A549 (cell line): ENCODE measurements at regions not wholly inside any gene's neighbourhood (a gene's known extent, or its start where the extent isn't known, plus 50 kb on each side); places are given as distances from the start of the nearest gene placed in this dataset.

Experiments
- ATAC-seq, 2 experiments: fragments of 200-7000 bp in 1 of 2; fragments of >200 bp in 1 of 2; cut with Nextera tagmentation in 1 of 2; cut with Tn5 transposase in 1 of 2; 3 replicates each; pipeline versions ENCODE4 v1.8.0 to v1.9.1; 2018 to 2020; ENCODE audit warnings: mild to moderate bottlenecking in 1 of 2, moderate library complexity in 1 of 2
- CTCF ChIA-PET: fragments of 300-600 bp; sonication (Branson Sonifier 250); formaldehyde crosslinking; extraction: SDS; loops from one replicate; lab custom pipeline; 2021; ENCODE audit warnings: antibody characterized with exemption, inconsistent platforms; lab: Yijun Ruan, JAX
- POLR2A ChIA-PET: fragments of 350-600 bp; formaldehyde crosslinking; extraction: SDS; loops from one replicate; lab custom pipeline; 2021; ENCODE audit warnings: antibody characterized with exemption, inconsistent platforms; lab: Yijun Ruan, JAX
- DNase-seq, 2 experiments: peaks; one replicate each; pipeline versions ENCODE4 v3.0.0 to v3.0.0-alpha.2; 2011 to 2016; ENCODE audit warnings: low read depth in 1 of 2, low spot score in 1 of 2
- FAIRE-seq: peaks from 2 replicates; lab custom pipeline; 2011; peaks lifted over from hg19 to GRCh38; lab: Jason Lieb, UNC
- H3K27ac ChIP-seq, 2 experiments: fragments of >200 bp; sonication (Bioruptor Twin); formaldehyde crosslinking; 3 replicates each; pipeline ENCODE4 v1.5.1; 2016 to 2017
- H3K4me1 ChIP-seq: fragments of >200 bp; sonication (Bioruptor Twin); formaldehyde crosslinking; 3 replicates; pipeline ENCODE4 v1.6.1; 2016
- H3K4me2 ChIP-seq: fragments of >200 bp; sonication (Bioruptor Twin); formaldehyde crosslinking; 3 replicates; pipeline ENCODE4 v1.6.1; 2016
- H3K4me3 ChIP-seq: fragments of >200 bp; sonication (Bioruptor Twin); formaldehyde crosslinking; 3 replicates; pipeline ENCODE4 v1.5.1; 2016
- H3K9me3 ChIP-seq: fragments of >200 bp; sonication (Bioruptor Twin); formaldehyde crosslinking; 3 replicates; pipeline ENCODE4 v1.6.1; 2016
- BCL3 ChIP-seq: fragments of >200 bp; sonication (Bioruptor Twin); formaldehyde crosslinking; IDR thresholded peaks from 3 replicates; pipeline ENCODE4 v1.6.1; 2016
- CBX8 ChIP-seq: fragments of 200-600 bp; sonication (generic); IDR thresholded peaks from 2 replicates; pipeline ENCODE4 v1.6.1; 2016
- CEBPB ChIP-seq, 2 experiments: fragments of >200 bp in 1 of 2; sonication (Bioruptor Twin) in 1 of 2; formaldehyde crosslinking in 1 of 2; IDR thresholded peaks; 2 replicates each; pipeline ENCODE4 v1.6.1; 2012 to 2016
- CHD4 ChIP-seq: fragments of 200-600 bp; sonication (generic); IDR thresholded peaks from 2 replicates; pipeline ENCODE4 v1.6.1; 2016; ENCODE audit warnings: antibody characterized with exemption, mild to moderate bottlenecking, borderline replicate concordance
- ELK1 ChIP-seq: fragments of 150-350 bp; IDR thresholded peaks from 2 replicates; pipeline ENCODE4 v1.6.1; 2014; ENCODE audit warnings: low read depth, mild to moderate bottlenecking, low read length
- ESRRA ChIP-seq: fragments of 150-350 bp; IDR thresholded peaks from 2 replicates; pipeline ENCODE4 v1.6.1; 2014; ENCODE audit warnings: mild to moderate bottlenecking, low read length, borderline replicate concordance
- FOSL2 ChIP-seq, 2 experiments: fragments of 450-650 bp in 1 of 2; fragments of >200 bp in 1 of 2; sonication (Bioruptor Twin) in 1 of 2; formaldehyde crosslinking; IDR thresholded peaks; 2 replicates each; pipeline versions ENCODE4 v1.5.0 to v1.6.1; 2016 to 2020; ENCODE audit warnings: mild to moderate bottlenecking in 1 of 2, moderate library complexity in 1 of 2
- HOXA7 ChIP-seq: fragments of 250-450 bp; sonication (Bioruptor Pico); IDR thresholded peaks from 2 replicates; pipeline ENCODE4 v1.5.0; 2020; ENCODE audit warnings: mild to moderate bottlenecking, moderate library complexity
- HOXB5 ChIP-seq: fragments of 250-450 bp; sonication (Bioruptor Pico); IDR thresholded peaks from 2 replicates; pipeline ENCODE4 v1.5.0; 2020; ENCODE audit warnings: mild to moderate bottlenecking, moderate library complexity
- MAZ ChIP-seq: fragments of 150-350 bp; IDR thresholded peaks from 2 replicates; pipeline ENCODE4 v1.6.1; 2014; ENCODE audit warnings: antibody characterized with exemption, low read depth, low read length, borderline replicate concordance
- NFE2L2 ChIP-seq: fragments of 150-350 bp; conservative IDR thresholded peaks from 2 replicates; pipeline ENCODE4 v1.6.1; 2014; ENCODE audit warnings: low read length
- RAD21 ChIP-seq, 2 experiments: fragments of >200 bp in 1 of 2; sonication (Bioruptor Twin) in 1 of 2; formaldehyde crosslinking in 1 of 2; IDR thresholded peaks in 1 of 2; conservative IDR thresholded peaks in 1 of 2; 2 replicates in 1 of 2; 3 replicates in 1 of 2; pipeline ENCODE4 v1.6.1; 2012 to 2018; ENCODE audit warnings: inconsistent platforms in 1 of 2
- RCOR1 ChIP-seq: fragments of 150-350 bp; IDR thresholded peaks from 2 replicates; pipeline ENCODE4 v1.6.1; 2014; ENCODE audit warnings: antibody characterized with exemption, low read length, low read depth
- RNF2 ChIP-seq: fragments of 200-600 bp; sonication (generic); IDR thresholded peaks from 2 replicates; pipeline ENCODE4 v1.6.1; 2016; ENCODE audit warnings: low read depth, mild to moderate bottlenecking, antibody characterized with exemption, moderate library complexity, borderline replicate concordance
- TP53 ChIP-seq: fragments of 250-450 bp; sonication (Bioruptor Pico); IDR thresholded peaks from 2 replicates; pipeline ENCODE4 v1.5.0; 2021; ENCODE audit warnings: mild to moderate bottlenecking, moderate library complexity
- ZC3H11A ChIP-seq: fragments of 450-650 bp; IDR thresholded peaks from 2 replicates; pipeline ENCODE4 v1.6.1; 2014; ENCODE audit warnings: antibody characterized with exemption, mild to moderate bottlenecking
- ZFP36 ChIP-seq: fragments of 450-650 bp; IDR thresholded peaks from 2 replicates; pipeline ENCODE4 v1.6.1; 2014; ENCODE audit warnings: borderline replicate concordance; ENCODE audit not compliant: partially characterized antibody
- ZNF302 ChIP-seq: fragments of 250-450 bp; sonication (Bioruptor Pico); IDR thresholded peaks from 2 replicates; pipeline ENCODE4 v1.9.0; 2021; ENCODE audit warnings: inconsistent platforms, mild to moderate bottlenecking, moderate library complexity
- WGBS: methylation state at CpG from one replicate; pipeline ENCODE4 v1.1.6; 2017; ENCODE audit errors: missing lambda C conversion rate; 5-methylcytosine and 5-hydroxymethylcytosine counted together
- TF ChIP-seq, protein P1 (sequence below): fragments of 450-650 bp; IDR thresholded peaks from 2 replicates; pipeline ENCODE4 v1.6.1; 2014; ENCODE audit warnings: antibody characterized with exemption
- TF ChIP-seq, protein P2 (sequence below): IDR thresholded peaks from 2 replicates; pipeline ENCODE4 v1.6.1; 2012; ENCODE audit warnings: low read depth, borderline replicate concordance
- TF ChIP-seq, protein P3 (sequence below): fragments of 250-450 bp; sonication (Bioruptor Pico); IDR thresholded peaks from 2 replicates; pipeline ENCODE4 v1.5.0; 2021; ENCODE audit warnings: mild to moderate bottlenecking, moderate library complexity, borderline replicate concordance

DNA sequence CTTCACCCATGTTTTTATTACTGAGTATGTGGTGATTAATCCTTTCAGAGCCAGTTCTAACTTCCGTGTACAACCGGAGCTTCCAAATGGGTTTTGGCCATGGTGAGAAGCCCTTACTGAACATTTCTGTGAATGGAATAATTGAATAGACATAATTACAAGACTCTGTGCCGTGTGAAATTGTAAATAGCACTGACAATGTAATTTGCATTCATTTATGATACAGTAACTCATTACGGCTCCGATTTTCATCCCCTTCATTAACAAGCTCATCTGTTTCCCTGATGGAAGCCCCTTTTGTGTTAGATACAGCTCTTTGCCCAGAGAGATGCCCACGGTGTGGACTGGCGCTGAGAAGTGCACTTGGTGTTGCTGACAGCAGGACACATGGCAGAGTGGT, 891.0 kb downstream of the AACS start:
- Histone ChIP-seq H3K27ac (no peak overlapping the region), H3K4me2 (no peak overlapping the region), H3K4me3 (no peak overlapping the region), H3K9me3 (no peaks in the 10 kb centered on the region; the same call in 2 of the 3 replicates), H3K4me1 (no peaks in the 10 kb centered on the region)
- CTCF ChIA-PET = no interaction called here
- ATAC-seq (no peak), FAIRE-seq (no peak), DNase-seq (no peak)
- TF ChIP-seq ESRRA = no peak
- TF ChIP-seq, protein P1, sequence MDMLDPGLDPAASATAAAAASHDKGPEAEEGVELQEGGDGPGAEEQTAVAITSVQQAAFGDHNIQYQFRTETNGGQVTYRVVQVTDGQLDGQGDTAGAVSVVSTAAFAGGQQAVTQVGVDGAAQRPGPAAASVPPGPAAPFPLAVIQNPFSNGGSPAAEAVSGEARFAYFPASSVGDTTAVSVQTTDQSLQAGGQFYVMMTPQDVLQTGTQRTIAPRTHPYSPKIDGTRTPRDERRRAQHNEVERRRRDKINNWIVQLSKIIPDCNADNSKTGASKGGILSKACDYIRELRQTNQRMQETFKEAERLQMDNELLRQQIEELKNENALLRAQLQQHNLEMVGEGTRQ = no peak
- TF ChIP-seq MAZ = no peak
- TF ChIP-seq ZC3H11A = no peak
- TF ChIP-seq RNF2 = no peak
- no peak for TF ChIP-seq CEBPB (IDR thresholded peaks at IDR 0.05)
- no peak for TF ChIP-seq HOXB5 (CRISPR knock-in tag)
- no peak for TF ChIP-seq TP53
- POLR2A ChIA-PET = no interaction called here
- 6% methylated on average over 7 of the region's 7 CpGs for WGBS

- FAIRE-seq = no peak
- POLR2A ChIA-PET = no interaction called here
- CTCF ChIA-PET = no interaction called here
Measured at GRCh38 chr12:125966641-125967040, 901.4 kb downstream of the AACS start.

More at GRCh38 chr12:125966641-125967040, 901.4 kb downstream of the AACS start:
- H3K4me2 ChIP-seq = no peak overlapping the region
- TF ChIP-seq, protein P2, sequence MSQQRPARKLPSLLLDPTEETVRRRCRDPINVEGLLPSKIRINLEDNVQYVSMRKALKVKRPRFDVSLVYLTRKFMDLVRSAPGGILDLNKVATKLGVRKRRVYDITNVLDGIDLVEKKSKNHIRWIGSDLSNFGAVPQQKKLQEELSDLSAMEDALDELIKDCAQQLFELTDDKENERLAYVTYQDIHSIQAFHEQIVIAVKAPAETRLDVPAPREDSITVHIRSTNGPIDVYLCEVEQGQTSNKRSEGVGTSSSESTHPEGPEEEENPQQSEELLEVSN = no peak
- TF ChIP-seq RCOR1 (no peak), FOSL2 (IDR thresholded peaks at IDR 0.05) (no peak), FOSL2 (CRISPR knock-in tag; IDR thresholded peaks at IDR 0.05) (no peak), ELK1 (no peak), RNF2 (no peak), HOXA7 (CRISPR knock-in tag) (no peak), ZNF302 (no peak), CHD4 (no peak), TP53 (no peak), NFE2L2 (no peak), CBX8 (no peak), MAZ (no peak), BCL3 (no peak), ZFP36 (no peak), ZC3H11A (no peak), RAD21 (conservative IDR thresholded peaks at IDR 0.05 in 1 of 2, IDR thresholded peaks at IDR 0.05 in 1 of 2) (no peak)
- TF ChIP-seq, protein P3, sequence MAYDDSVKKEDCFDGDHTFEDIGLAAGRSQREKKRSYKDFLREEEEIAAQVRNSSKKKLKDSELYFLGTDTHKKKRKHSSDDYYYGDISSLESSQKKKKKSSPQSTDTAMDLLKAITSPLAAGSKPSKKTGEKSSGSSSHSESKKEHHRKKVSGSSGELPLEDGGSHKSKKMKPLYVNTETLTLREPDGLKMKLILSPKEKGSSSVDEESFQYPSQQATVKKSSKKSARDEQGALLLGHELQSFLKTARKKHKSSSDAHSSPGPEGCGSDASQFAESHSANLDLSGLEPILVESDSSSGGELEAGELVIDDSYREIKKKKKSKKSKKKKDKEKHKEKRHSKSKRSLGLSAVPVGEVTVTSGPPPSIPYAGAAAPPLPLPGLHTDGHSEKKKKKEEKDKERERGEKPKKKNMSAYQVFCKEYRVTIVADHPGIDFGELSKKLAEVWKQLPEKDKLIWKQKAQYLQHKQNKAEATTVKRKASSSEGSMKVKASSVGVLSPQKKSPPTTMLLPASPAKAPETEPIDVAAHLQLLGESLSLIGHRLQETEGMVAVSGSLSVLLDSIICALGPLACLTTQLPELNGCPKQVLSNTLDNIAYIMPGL (CRISPR knock-in tag) = no peak
- DNase-seq (no peak), ATAC-seq (no peak)
- no peaks in the 10 kb centered on the region for H3K9me3 ChIP-seq
- no peak overlapping the region for H3K4me3 ChIP-seq
- H3K27ac ChIP-seq = no peak overlapping the region
- H3K4me1 ChIP-seq = no peaks in the 10 kb centered on the region
- 17% methylated on average over 7 of the region's 7 CpGs for WGBS
